BLaER1 (cell line): ENCODE measurements at regions not wholly inside any gene's neighbourhood (a gene's known extent, or its start where the extent isn't known, plus 50 kb on each side); places are given as distances from the start of the nearest gene placed in this dataset.

ENCODE experiments used
- H3K27ac ChIP-seq: shearing (Covaris generic); formaldehyde crosslinking; 2 replicates; pipeline ENCODE4 v1.8.1; 2022
- H3K27me3 ChIP-seq: shearing (Covaris generic); formaldehyde crosslinking; 2 replicates; pipeline ENCODE4 v1.8.1; 2022
- H3K36me3 ChIP-seq: shearing (Covaris generic); formaldehyde crosslinking; 2 replicates; pipeline ENCODE4 v1.8.1; 2022
- H3K4me1 ChIP-seq: shearing (Covaris generic); formaldehyde crosslinking; 2 replicates; pipeline ENCODE4 v1.8.1; 2022
- H3K4me2 ChIP-seq: shearing (Covaris generic); formaldehyde crosslinking; 2 replicates; pipeline ENCODE4 v1.8.1; 2022
- H3K4me3 ChIP-seq: shearing (Covaris generic); formaldehyde crosslinking; 2 replicates; pipeline ENCODE4 v1.8.1; 2022
- H3K9ac ChIP-seq: shearing (Covaris generic); formaldehyde crosslinking; 2 replicates; pipeline ENCODE4 v1.8.1; 2022
- H3K9me3 ChIP-seq: shearing (Covaris generic); formaldehyde crosslinking; 2 replicates; pipeline ENCODE4 v1.8.1; 2022
- H4K20me1 ChIP-seq: shearing (Covaris generic); formaldehyde crosslinking; 2 replicates; pipeline ENCODE4 v1.8.1; 2022
- Cebpa-rat ChIP-seq: shearing (Covaris generic); IDR thresholded peaks from 2 replicates; pipeline ENCODE4 v1.8.1; 2022

- H3K4me1 ChIP-seq = no peaks in the 10 kb centered on the region
- no peaks in the 10 kb centered on the region for H3K9me3 ChIP-seq
- no peaks in the 10 kb centered on the region for H4K20me1 ChIP-seq
- no peak overlapping the region for H3K4me2 ChIP-seq
- H3K4me3 ChIP-seq = no peak overlapping the region
- no peaks in the 10 kb centered on the region for H3K27me3 ChIP-seq
- no peak overlapping the region for H3K27ac ChIP-seq
- no peaks in the 10 kb centered on the region for H3K36me3 ChIP-seq
- no peak for TF ChIP-seq Cebpa-rat
- no peak overlapping the region for H3K9ac ChIP-seq
Observed at GRCh38 chr14:53881161-53881871, 75.3 kb downstream of the BMP4 start.

DNA sequence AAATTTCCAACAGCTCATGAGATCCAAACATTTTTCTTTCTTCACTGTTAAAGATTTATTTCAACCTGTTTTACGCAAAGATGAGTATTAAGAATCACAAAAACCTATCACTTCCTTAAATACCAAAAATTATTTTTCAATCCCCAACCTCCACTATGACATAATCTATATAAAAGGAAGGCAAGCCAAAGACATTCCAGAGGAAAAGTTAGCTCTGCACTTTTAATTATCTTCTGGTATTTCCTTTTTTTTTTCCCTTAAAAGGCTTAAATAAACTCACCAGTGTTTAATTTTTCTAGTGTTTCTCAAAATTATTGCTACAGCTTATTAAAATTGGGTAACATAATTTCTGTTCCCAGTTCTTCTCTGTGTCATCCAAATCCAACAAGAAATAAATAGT is 75.9 kb downstream of the BMP4 start:
- no peaks in the 10 kb centered on the region for H3K36me3 ChIP-seq
- H3K27me3 ChIP-seq = no peaks in the 10 kb centered on the region
- H3K4me2 ChIP-seq = no peak overlapping the region
- no peak overlapping the region for H3K4me3 ChIP-seq
- H3K9me3 ChIP-seq = no peaks in the 10 kb centered on the region
- no peak for TF ChIP-seq Cebpa-rat
- no peak overlapping the region for H3K27ac ChIP-seq
- H3K4me1 ChIP-seq = no peaks in the 10 kb centered on the region
- H4K20me1 ChIP-seq = no peaks in the 10 kb centered on the region
- no peak overlapping the region for H3K9ac ChIP-seq

DNA sequence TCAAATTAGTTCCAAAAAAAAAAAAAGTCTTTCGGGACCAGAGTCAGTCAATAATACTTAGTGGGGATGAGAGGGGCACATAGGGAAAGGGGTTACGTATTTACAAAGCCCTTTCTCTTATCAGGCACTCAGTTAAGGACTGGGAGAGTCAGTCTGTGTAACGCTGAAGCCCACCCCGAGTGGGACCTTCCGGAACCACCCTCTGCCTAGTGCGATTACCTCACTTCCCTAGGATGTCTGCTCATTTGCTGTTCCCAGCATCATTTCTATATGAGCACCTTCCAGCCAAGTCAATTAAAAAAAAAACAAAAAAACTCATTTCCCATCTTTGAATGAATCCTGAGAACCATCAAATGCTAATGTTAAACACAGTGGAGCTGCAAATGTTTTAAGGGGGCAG is 76.9 kb downstream of the BMP4 start:
- no peak overlapping the region for H3K4me2 ChIP-seq
- H3K27me3 ChIP-seq = no peaks in the 10 kb centered on the region
- H3K4me1 ChIP-seq = no peaks in the 10 kb centered on the region
- H4K20me1 ChIP-seq = no peaks in the 10 kb centered on the region
- no peak overlapping the region for H3K4me3 ChIP-seq
- H3K9me3 ChIP-seq = no peaks in the 10 kb centered on the region
- H3K36me3 ChIP-seq = no peaks in the 10 kb centered on the region
- H3K27ac ChIP-seq = no peak overlapping the region
- no peak overlapping the region for H3K9ac ChIP-seq
- no peak for TF ChIP-seq Cebpa-rat

GRCh38 chr14:53879022-53879686 is 77.5 kb downstream of the BMP4 start:
- H3K4me2 ChIP-seq = no peak overlapping the region
- H3K4me3 ChIP-seq = no peak overlapping the region
- no peak overlapping the region for H3K27ac ChIP-seq
- TF ChIP-seq Cebpa-rat = no peak
- no peak overlapping the region for H3K9ac ChIP-seq
- H3K4me1 ChIP-seq = no peaks in the 10 kb centered on the region
- no peaks in the 10 kb centered on the region for H3K27me3 ChIP-seq
- no peaks in the 10 kb centered on the region for H3K9me3 ChIP-seq
- no peaks in the 10 kb centered on the region for H3K36me3 ChIP-seq
- no peaks in the 10 kb centered on the region for H4K20me1 ChIP-seq

DNA sequence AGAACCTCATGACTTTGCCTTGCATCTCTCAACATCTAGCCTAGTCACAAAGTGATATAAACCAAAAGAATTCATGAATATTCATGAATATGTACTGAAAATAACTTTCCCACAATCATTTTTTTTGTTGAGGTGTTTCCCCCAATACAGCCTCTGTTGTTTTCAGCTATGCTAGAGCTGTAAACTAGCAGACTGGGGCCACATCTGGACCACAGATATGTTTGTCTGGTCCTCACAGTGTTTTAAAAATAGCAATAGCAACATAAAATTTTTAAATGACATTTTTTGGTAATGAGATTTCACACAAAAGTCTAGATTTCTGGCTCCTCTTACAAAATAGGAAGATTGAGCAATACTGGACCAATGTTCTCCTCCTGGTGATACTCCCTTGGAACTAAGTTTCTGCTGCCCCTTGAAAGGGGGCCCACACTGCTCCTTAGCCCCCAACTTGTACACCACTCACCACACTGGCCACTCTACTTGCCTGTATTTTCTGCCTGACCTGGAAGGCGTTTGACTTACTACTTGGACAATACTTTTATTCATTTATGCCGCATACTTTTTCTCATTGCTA is 81.2 kb downstream of the BMP4 start:
- Histone ChIP-seq H3K4me1 (no peaks in the 10 kb centered on the region), H3K4me2 (no peak overlapping the region), H3K4me3 (no peak overlapping the region), H4K20me1 (no peaks in the 10 kb centered on the region), H3K27ac (no peak overlapping the region), H3K27me3 (no peaks in the 10 kb centered on the region), H3K9me3 (no peaks in the 10 kb centered on the region), H3K36me3 (no peaks in the 10 kb centered on the region), H3K9ac (no peak overlapping the region)
- TF ChIP-seq Cebpa-rat = 0 out of 2 replicates have a peak, but pooled peaks have one; percentile 11

GRCh38 chr14:53874704-53875103 is 81.9 kb downstream of the BMP4 start:
- no peak overlapping the region for H3K27ac ChIP-seq
- no peak for TF ChIP-seq Cebpa-rat

GRCh38 chr14:53872681-53873089 is 83.9 kb downstream of the BMP4 start:
- Histone ChIP-seq H3K27me3 (no peaks in the 10 kb centered on the region), H3K36me3 (no peaks in the 10 kb centered on the region), H3K4me2 (no peak overlapping the region), H3K9ac (no peak overlapping the region), H4K20me1 (no peaks in the 10 kb centered on the region), H3K27ac (no peak overlapping the region), H3K4me1 (no peaks in the 10 kb centered on the region), H3K9me3 (no peaks in the 10 kb centered on the region), H3K4me3 (no peak overlapping the region)
- no peak for TF ChIP-seq Cebpa-rat

More at GRCh38 chr14:53874704-53875103, 81.9 kb downstream of the BMP4 start:
- no peak overlapping the region for H3K4me2 ChIP-seq
- no peaks in the 10 kb centered on the region for H3K36me3 ChIP-seq
- no peak overlapping the region for H3K4me3 ChIP-seq
- H3K4me1 ChIP-seq = no peaks in the 10 kb centered on the region
- H3K27me3 ChIP-seq = no peaks in the 10 kb centered on the region
- no peak overlapping the region for H3K9ac ChIP-seq
- no peaks in the 10 kb centered on the region for H4K20me1 ChIP-seq
- H3K9me3 ChIP-seq = no peaks in the 10 kb centered on the region

- no peaks in the 10 kb centered on the region for H4K20me1 ChIP-seq
- H3K4me3 ChIP-seq = no peak overlapping the region
- H3K9me3 ChIP-seq = no peaks in the 10 kb centered on the region
- no peak overlapping the region for H3K9ac ChIP-seq
- H3K4me1 ChIP-seq = no peaks in the 10 kb centered on the region
- H3K36me3 ChIP-seq = no peaks in the 10 kb centered on the region
- no peak for TF ChIP-seq Cebpa-rat
- H3K4me2 ChIP-seq = no peak overlapping the region
- H3K27me3 ChIP-seq = no peaks in the 10 kb centered on the region
- H3K27ac ChIP-seq = no peak overlapping the region
Observed at GRCh38 chr14:53871951-53872350, 84.7 kb downstream of the BMP4 start.

DNA sequence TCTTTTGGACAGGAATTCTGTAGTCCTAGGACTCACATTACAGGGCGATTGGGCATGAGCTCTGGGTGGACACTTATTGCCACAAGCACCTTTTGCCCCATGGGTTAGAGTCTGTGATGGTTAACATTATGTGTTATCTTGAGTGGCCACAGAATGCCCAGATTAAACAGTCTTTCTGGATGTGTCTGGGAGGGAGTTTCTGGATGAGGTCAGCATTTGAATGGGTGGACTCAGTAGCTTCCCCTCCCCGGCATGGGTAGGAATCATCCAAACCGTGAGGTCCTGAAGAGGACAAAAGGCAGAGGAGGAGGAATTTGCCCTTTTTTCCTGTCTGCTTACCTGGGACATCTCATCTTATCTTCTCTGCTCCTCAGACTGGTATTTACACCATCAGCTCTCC is 85.6 kb downstream of the BMP4 start:
- Histone ChIP-seq H4K20me1 (no peaks in the 10 kb centered on the region), H3K9me3 (no peaks in the 10 kb centered on the region), H3K4me2 (no peak overlapping the region), H3K4me3 (no peak overlapping the region), H3K27ac (no peak overlapping the region), H3K4me1 (no peaks in the 10 kb centered on the region), H3K27me3 (no peaks in the 10 kb centered on the region), H3K9ac (no peak overlapping the region), H3K36me3 (no peaks in the 10 kb centered on the region)
- no peak for TF ChIP-seq Cebpa-rat

DNA sequence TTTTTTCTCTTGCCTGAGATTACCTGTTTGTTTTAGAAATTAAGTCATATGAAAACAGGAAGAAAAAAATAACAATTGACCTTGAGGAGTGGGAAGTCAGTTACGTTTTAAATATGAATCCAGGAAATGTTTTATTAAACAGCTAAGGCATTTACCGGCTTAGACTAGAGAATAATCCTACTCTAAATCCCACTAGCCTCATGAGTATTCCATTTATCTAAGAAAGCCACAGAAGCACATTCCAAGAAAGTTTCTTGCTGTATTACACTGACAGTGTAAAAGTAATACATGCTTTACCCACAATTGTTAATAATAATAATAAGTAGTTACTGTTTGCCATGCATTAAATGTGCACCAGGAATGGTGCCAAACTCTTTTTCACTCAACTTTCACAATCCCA is 90.9 kb downstream of the BMP4 start:
- Histone ChIP-seq H3K9me3 (no peaks in the 10 kb centered on the region), H3K36me3 (no peaks in the 10 kb centered on the region), H3K9ac (no peak overlapping the region), H3K4me1 (no peaks in the 10 kb centered on the region), H3K27ac (no peak overlapping the region), H3K4me2 (no peak overlapping the region), H3K4me3 (no peak overlapping the region), H3K27me3 (no peaks in the 10 kb centered on the region), H4K20me1 (no peaks in the 10 kb centered on the region)
- no peak for TF ChIP-seq Cebpa-rat
